NCI-H446 (cell line): ENCODE measurements at regions not wholly inside any gene's neighbourhood (a gene's known extent, or its start where the extent isn't known, plus 50 kb on each side); places are given as distances from the start of the nearest gene placed in this dataset.
A peak's percentile ranks its signal among the peaks of the same experiment; 100 is the strongest.
"Not testable (repeated sequence)": the region's sequence is repeated elsewhere in the genome, so short reads cannot be mapped to it uniquely, and the experiment has no call there.

Experiments
- DNase-seq, 2 experiments: peaks; one replicate each; lab custom pipeline; 2025; lab: John Stamatoyannopoulos, UW

GRCh38 chr6:6724539-6725467 is 136.3 kb downstream of the LY86 start:
- DNase-seq, result peak in 1 of 2 experiments; percentile 46

DNA sequence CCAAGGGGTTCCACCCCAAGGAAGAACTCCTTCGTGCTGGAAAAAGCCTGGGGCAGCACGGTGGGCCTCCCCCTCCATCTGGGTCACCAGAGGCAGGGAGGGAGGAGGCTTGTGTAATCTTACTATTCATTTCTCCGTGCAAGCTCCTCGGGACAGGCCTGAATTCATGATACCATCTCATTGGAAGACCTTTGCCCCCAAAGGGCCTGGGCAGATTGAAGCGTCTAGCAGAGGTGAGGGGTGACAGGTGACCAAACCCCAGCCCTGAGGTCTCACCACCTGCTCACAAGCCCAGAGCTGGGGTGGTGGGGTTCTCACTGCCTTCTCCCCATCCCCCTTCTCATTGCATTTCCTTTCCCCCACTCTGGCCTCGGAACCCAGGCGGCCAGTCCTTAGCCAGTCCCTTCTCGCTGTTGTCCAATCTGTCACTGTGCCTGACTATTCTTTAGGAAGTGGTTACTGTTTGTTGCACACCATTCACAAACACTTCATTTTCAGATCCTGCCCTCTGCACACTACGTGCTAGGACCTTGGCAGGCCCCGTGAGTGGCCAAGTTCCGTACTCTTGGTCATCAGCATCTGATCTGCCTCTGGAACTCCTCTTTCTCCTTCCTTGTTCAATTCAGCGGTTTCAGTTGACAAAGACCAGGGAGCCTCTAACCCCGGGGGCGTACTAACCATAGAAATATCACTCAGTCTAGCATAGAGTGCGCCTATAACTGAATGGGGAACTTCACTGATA is 137.1 kb downstream of the LY86 start:
- no peak for DNase-seq

GRCh38 chr6:6728169-6728941 is 139.8 kb downstream of the LY86 start:
- no peak for DNase-seq

GRCh38 chr6:6729971-6730370 is 141.5 kb downstream of the LY86 start:
- no peak for DNase-seq

- DNase-seq, result peak; percentile 14 to 77
Measured at GRCh38 chr6:6730831-6731230, 142.3 kb downstream of the LY86 start.

- no peak for DNase-seq
Measured at GRCh38 chr6:6734479-6735465, 146.3 kb downstream of the LY86 start.

GRCh38 chr6:6736791-6737654 is 148.5 kb downstream of the LY86 start:
- no peak for DNase-seq

DNA sequence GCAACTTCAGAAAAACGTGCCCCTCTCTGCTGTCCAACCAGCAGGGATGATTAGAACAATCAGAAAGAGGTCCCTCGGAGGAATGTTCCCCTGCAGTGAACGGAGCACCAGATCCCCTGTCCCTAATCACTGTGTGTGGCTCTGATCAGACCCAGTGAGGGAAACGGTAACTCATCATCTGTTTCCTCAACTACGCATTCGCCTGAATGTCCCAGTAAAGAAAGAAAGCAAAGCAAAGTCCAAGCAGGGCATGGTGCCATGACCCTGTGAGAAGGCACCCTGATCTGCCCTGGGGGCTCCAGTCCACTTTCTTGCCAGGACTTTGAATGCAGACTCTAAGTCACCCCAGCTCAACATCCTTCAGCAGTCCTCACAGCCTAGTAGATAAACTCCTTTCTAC is 149.2 kb downstream of the LY86 start:
- no peak for DNase-seq

GRCh38 chr6:6738108-6738507 is 149.6 kb downstream of the LY86 start:
- DNase-seq, result no peak

DNA sequence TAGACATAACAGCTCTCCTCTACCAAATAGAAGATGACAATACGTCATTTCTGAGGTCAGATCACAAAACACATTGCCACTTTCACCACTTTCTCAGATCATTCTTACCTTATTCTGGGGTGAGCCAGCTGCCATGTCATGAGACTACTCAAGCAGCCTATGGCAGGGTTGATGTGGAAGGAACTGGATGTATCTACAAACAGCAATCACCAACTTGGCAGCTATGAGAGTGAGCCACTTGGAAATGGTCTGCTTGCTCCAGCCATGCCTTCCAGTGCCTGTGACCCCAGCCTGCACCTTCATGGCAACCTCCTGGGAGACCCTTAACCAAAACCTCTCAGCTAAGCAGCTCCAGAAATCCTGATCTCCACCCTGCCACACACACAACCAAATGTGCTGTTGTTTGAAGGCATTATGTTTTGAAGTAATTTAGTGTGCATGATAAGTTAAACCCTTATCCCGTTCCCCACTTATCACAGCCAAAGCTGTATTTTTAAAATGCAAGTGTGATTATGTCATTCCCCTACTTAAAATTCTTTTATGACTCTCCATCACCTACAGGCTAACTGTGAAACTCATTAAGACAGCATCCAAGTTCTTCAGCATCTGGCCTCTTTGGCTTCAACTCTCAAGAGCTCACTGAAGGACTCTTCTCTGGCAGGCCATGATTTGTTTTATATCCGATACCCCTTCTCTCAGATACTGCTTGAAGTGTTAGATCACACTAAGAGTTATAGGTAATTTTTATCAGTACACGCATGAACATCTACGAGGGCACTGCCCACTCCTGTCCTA is 150.6 kb downstream of the LY86 start:
- DNase-seq, result no peak

DNA sequence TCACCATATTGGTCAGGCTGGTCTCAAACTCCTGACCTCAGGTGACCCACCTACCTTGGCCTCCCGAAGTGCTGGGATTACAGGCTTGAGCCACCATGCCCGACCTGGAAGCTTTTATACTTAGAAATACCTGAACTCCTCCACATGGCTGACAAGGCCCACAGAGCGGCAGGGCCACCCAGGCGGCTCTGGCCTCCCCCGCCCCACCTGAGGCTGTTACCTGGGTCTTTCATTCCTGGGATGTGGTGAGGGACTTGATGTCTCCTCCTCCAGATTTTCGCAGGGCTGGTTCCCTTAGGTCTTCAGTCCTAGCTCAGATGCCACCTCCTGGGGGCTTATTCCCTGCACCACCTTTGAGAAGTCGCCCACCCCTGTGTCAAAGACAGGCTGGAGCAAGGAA is 152.1 kb downstream of the LY86 start:
- DNase-seq, result no peak

DNA sequence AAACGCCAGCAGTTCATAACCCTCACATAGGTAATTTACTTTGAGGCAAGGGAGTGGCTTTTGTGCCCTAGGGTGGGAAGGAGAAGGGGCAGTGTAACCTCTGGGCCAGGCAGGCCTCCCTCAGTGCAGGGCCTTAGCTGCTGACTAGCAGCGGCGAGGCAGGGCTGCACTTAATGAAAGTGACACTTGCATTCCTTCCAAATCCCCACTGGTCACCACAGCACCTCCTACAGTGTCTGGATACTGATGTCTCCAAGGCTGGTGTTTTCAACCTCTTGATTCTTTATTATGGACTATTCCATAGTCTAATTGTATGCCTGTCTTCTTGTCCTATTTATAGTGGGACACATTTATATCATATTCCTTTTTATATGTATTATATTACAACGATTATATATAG is 152.7 kb downstream of the LY86 start:
- no peak for DNase-seq

- DNase-seq, result no peak
Measured at GRCh38 chr6:6742535-6742934, 154.0 kb downstream of the LY86 start.

GRCh38 chr6:6744551-6744950 is 156.0 kb downstream of the LY86 start:
- no peak for DNase-seq

DNA sequence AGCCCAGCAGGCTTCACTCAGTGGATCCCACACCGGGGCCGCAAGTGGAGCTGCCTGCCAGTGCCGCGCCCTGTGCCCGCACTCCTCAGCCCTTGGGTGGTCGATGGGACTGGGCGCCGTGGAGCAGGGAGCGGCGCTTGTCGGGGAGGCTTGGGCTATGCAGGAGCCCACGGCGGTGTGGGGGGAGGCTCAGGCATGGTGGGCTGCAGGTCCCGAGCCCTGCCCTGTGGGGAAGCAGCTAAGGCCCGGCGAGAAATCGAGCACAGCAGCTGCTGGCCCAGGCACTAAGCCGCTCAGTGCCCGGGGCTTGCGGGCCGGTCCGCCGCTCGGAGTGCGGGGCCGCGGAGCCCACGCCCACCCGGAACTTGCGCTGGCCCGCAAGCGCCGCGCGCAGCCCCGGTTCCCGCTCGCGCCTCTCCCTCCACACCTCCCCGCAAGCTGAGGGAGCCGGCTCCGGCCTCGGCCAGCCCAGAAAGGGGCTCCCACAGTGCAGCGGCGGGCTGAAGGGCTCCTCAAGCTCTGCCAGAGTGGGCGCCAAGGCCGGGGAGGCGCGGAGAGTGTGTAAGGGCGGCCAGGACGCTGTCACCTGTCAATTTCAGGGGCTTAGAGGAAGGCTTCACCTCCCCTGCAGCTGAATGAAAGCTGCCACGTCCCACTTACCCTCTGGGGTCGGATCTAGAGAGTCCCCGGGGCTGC is 157.3 kb downstream of the LY86 start:
- not testable (repeated sequence) for DNase-seq

- DNase-seq, result no peak
Measured at GRCh38 chr6:6746333-6746969, 157.9 kb downstream of the LY86 start.

DNA sequence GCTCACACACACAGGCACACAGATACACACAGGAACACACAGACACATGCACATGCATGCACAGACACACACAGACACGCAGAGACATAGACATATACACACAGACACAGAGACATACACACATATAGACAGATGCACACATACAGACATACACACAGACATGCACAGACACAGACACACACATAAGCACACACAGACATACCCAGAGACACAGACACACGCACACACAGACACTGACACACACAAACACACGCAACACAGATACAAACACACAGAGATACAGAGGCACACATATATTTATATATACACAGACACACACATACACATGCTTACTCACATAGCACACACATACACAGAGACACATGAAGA is 158.4 kb downstream of the LY86 start:
- DNase-seq, result no peak

DNA sequence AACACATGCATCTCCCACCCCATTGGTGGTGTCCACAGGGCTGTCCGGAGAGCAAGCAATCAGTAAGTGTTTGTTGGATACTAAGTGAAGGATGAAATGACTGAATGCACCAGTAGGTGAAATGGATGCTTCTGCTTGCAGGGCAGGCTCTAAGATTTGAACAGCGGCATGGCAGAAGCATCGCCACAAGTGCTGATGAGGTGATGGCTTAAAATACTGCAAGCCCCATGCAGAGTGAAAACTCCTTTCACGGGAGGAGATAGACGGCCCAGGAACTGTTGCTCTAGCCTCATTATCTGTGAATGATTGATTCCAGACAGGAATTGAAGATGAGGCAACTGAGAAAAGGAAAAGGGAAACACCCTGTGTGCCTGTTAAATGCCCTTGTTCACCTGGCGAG is 158.9 kb downstream of the LY86 start:
- no peak for DNase-seq
